ENCODE measurements at regions not wholly inside any gene's neighbourhood (a gene's known extent, or its start where the extent isn't known, plus 50 kb on each side); places are given as distances from the start of the nearest gene placed in this dataset.
"Not testable (repeated sequence)": the region's sequence is repeated elsewhere in the genome, so short reads cannot be mapped to it uniquely, and the experiment has no call there.

DNA sequence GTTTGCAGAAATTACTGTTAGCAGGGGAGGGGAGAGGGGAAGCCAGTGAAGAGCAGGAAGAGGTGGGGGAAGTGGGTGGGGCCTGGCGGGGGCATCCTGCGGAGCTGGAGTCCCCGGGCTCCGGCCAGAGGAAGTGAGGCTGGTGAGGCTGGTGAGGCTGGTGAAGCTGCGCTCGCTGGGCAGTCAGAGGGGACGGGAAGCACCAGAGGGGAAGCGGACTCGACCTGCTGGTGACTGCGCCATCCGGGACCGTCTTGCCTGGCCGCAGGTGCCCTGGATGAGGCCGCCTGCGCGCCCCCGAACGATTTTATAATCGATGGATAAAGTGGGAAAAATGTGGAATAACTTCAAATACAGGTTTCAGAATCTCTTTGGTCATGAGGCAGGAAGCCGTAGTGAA is 635.3 kb upstream of the MARCKS start:
- no peak for DNase-seq (ENCODE audit: low read depth, low spot score)
- TF ChIP-seq, protein P1, sequence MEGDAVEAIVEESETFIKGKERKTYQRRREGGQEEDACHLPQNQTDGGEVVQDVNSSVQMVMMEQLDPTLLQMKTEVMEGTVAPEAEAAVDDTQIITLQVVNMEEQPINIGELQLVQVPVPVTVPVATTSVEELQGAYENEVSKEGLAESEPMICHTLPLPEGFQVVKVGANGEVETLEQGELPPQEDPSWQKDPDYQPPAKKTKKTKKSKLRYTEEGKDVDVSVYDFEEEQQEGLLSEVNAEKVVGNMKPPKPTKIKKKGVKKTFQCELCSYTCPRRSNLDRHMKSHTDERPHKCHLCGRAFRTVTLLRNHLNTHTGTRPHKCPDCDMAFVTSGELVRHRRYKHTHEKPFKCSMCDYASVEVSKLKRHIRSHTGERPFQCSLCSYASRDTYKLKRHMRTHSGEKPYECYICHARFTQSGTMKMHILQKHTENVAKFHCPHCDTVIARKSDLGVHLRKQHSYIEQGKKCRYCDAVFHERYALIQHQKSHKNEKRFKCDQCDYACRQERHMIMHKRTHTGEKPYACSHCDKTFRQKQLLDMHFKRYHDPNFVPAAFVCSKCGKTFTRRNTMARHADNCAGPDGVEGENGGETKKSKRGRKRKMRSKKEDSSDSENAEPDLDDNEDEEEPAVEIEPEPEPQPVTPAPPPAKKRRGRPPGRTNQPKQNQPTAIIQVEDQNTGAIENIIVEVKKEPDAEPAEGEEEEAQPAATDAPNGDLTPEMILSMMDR (IDR thresholded peaks at IDR 0.05; ENCODE audit: insufficient read depth, low read length, missing control alignments) = no peak
- POLR2A ChIA-PET = no interaction called here
- CTCF ChIA-PET = no interaction called here
- no peak overlapping the region for H3K4me3 ChIP-seq (ENCODE audit: low read depth, low read length)

DNA sequence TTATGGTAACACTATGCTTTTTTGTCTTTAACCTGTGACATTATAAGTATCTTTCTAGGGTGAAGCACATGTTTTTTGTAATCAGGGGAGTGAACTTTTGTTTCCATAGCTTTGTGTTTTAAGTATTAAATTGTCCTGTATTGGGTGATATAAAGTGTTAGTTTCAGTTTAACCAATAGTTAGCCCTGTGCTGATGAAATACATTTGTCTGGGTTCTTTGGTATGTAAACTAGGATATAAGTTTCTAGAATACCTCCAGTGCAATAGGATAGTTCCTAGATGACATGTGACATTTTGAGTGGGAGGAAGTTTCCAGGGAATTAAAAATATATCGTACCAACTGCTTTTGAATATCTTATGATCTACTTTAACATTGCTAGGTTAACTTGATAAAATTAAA is 611.0 kb upstream of the MARCKS start:
- ChIA-PET CTCF (no interaction called here), POLR2A (no interaction called here)
- TF ChIP-seq, protein P1 (IDR thresholded peaks at IDR 0.05; ENCODE audit: insufficient read depth, low read length, missing control alignments) = no peak

DNA sequence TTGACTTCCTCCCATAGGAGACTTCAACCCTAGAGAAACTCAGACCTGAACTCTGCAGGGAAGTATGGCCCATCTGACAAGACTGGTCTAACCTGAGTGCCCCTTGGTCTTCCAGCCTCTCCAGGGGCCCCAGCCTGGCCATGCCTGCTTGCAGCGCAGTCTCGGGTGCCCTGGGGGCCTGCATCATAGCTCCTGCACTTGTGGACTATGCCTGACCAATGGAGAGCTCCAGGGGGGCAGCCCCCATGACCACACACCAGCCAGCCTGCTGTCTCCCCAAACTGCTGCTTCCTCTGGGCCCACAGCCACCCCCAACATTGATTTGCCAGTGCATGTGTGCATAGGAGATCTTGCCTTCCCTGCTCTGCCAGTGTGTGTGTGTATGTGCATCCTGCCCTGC is 608.6 kb upstream of the MARCKS start:
- ChIA-PET CTCF (no interaction called here), POLR2A (no interaction called here)
- no peak for DNase-seq (ENCODE audit: low read depth, low spot score)
- no peak overlapping the region for H3K4me3 ChIP-seq (ENCODE audit: low read depth, low read length)
- TF ChIP-seq, protein P1 (IDR thresholded peaks at IDR 0.05; ENCODE audit: insufficient read depth, low read length, missing control alignments) = no peak

More for the DNA sequence above, 611.0 kb upstream of the MARCKS start:
- DNase-seq (ENCODE audit: low read depth, low spot score) = no peak
- no peak overlapping the region for H3K4me3 ChIP-seq (ENCODE audit: low read depth, low read length)

DNA sequence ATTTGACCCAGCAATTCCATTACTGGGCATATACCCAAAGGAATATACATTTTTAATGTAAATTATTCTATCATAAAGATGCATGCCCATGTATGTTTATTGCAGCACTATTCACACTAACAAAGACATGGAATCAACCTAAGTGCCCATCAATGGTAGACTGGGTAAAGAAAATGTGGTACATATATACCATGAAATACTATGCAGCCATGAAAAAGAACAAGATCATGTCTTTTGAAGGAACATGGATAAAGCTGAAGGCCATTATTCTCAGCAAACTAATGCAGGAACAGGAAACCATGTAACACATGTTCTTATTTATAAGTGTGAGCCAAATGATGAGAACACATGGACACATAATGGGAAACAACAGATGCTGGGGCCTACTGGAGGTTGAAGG is 603.0 kb upstream of the MARCKS start:
- POLR2A ChIA-PET; DNase-seq (ENCODE audit: low read depth, low spot score); H3K4me3 ChIP-seq (ENCODE audit: low read depth, low read length); CTCF ChIA-PET: not testable (repeated sequence)

DNA sequence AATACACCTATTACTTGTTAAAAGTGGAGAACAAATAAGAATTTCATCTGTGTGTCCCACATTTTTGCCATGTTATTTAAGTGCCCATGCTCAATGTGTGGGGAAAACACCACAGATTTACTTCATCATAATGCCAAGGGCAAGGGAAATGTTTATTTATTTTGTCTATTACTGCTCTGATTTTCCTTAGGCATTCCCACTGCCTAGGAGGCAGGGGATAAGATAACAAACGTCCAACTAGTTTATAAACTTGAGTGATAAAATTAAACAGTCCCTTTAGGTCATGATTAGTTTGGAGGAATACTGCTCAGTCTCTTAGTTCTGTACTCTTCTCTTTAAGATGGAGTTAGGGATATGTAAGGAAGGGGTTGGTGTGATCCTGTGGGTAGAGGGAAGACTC is 598.4 kb upstream of the MARCKS start:
- ChIA-PET POLR2A (no interaction called here), CTCF (no interaction called here)
- H3K4me3 ChIP-seq (ENCODE audit: low read depth, low read length) = no peak overlapping the region
- DNase-seq (ENCODE audit: low read depth, low spot score) = no peak
- TF ChIP-seq, protein P1 (IDR thresholded peaks at IDR 0.05; ENCODE audit: insufficient read depth, low read length, missing control alignments) = no peak

DNA sequence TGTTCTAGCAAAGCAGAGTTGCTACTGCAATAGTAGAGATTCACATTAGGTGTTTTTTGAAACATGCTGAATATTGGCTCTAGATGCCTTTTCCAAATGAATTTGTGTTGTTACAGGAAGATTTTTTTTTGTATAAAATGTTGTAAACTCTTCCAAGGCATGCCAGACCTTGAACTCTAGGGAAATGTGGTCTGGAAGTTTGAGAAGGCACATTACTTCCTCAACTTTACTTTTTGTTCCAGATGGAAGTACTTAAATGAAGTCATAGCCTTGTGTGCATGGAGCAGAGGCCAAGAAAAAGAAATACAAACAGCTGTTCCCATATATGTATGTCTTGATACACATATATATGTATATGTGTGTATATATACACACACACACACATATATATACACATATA is 585.7 kb upstream of the MARCKS start:
- TF ChIP-seq, protein P1 (IDR thresholded peaks at IDR 0.05; ENCODE audit: insufficient read depth, low read length, missing control alignments) = no peak
- no peak for DNase-seq (ENCODE audit: low read depth, low spot score)
- ChIA-PET POLR2A (no interaction called here), CTCF (no interaction called here)
- no peak overlapping the region for H3K4me3 ChIP-seq (ENCODE audit: low read depth, low read length)

DNA sequence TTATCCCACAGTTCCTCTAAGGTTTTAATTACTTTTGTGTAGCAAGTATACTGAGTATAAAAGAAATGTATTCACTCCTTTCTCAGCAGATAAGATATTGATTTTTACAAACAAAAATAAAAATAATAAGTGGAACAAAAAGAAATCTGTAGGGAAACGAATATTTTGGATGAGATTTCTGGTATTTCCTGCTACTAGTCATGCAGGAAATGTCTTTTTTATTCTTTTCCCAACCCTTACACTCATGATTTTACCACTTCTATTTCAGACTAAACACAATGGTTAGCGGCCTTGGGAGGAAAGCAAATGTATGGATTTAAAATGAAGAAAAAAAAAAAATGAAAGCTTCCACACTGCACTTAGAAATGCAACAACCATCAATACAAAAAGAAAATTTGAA is 580.5 kb upstream of the MARCKS start:
- H3K4me3 ChIP-seq (ENCODE audit: low read depth, low read length) = no peak overlapping the region
- ChIA-PET POLR2A (no interaction called here), CTCF (no interaction called here)
- TF ChIP-seq, protein P1 (IDR thresholded peaks at IDR 0.05; ENCODE audit: insufficient read depth, low read length, missing control alignments) = no peak
- DNase-seq (ENCODE audit: low read depth, low spot score) = no peak
